ENCODE measurements at regions not wholly inside any gene's neighbourhood (a gene's known extent, or its start where the extent isn't known, plus 50 kb on each side); places are given as distances from the start of the nearest gene placed in this dataset.

GRCh38 chr3:193851941-193852674 lies 259.1 kb downstream of the OPA1 start:
- Histone ChIP-seq H3K27ac (ENCODE audit: low read depth in 1 of 2, low read length in 2 of 2) (peak overlapping the region in 1 of 2 donors; percentile 21), H3K4me1 (ENCODE audit: control insufficient read depth in 1 of 2, insufficient read depth in 2 of 2, low read length in 2 of 2) (peaks cover 0 to 3% of the 10 kb centered on the region in 2 donors), H3K27me3 (ENCODE audit: control insufficient read depth in 1 of 2, insufficient read depth in 2 of 2, low read length in 1 of 2) (no peaks in the 10 kb centered on the region), H3K9me3 (ENCODE audit: control insufficient read depth, low read length) (no peaks in the 10 kb centered on the region), H3K4me3 (ENCODE audit: low read length in 2 of 2) (peak overlapping the region in 1 of 2 donors; percentile 16), H3K36me3 (ENCODE audit: control insufficient read depth in 1 of 2, insufficient read depth in 2 of 2, low read length in 1 of 2) (no peaks in the 10 kb centered on the region)
- DNase-seq (no peak), ATAC-seq (ENCODE audit: low FRiP score) (peak; percentile 46)
- intact Hi-C loops (cut with DNase I) = no loop called here
- 13 to 14% methylated on average over 13 of the region's 13 CpGs for WGBS, 2 donors

- no peak for DNase-seq
- H3K4me1 ChIP-seq (ENCODE audit: control insufficient read depth in 1 of 2, insufficient read depth in 2 of 2, low read length in 2 of 2) = peaks cover 0 to 3% of the 10 kb centered on the region in 2 donors
- no peaks in the 10 kb centered on the region for H3K36me3 ChIP-seq (ENCODE audit: control insufficient read depth in 1 of 2, insufficient read depth in 2 of 2, low read length in 1 of 2)
- no peak for ATAC-seq (ENCODE audit: low FRiP score)
- no peaks in the 10 kb centered on the region for H3K27me3 ChIP-seq (ENCODE audit: control insufficient read depth in 1 of 2, insufficient read depth in 2 of 2, low read length in 1 of 2)
- H3K27ac ChIP-seq (ENCODE audit: low read depth in 1 of 2, low read length in 2 of 2) = no peak overlapping the region
- H3K4me3 ChIP-seq (ENCODE audit: low read length in 2 of 2) = no peak overlapping the region
- no peaks in the 10 kb centered on the region for H3K9me3 ChIP-seq (ENCODE audit: control insufficient read depth, low read length)
- intact Hi-C loops (cut with DNase I) = no loop called here
- WGBS, 2 donors = 43 to 57% methylated on average over 1 of the region's 1 CpG
These were observed 259.9 kb downstream of the OPA1 start for GRCh38 chr3:193852901-193853300.

GRCh38 chr3:193853511-193854219 lies 260.7 kb downstream of the OPA1 start:
- 78 to 85% methylated on average over 3 of the region's 3 CpGs for WGBS, 2 donors
- ATAC-seq (ENCODE audit: low FRiP score) = no peak
- H3K4me1 ChIP-seq (ENCODE audit: control insufficient read depth in 1 of 2, insufficient read depth in 2 of 2, low read length in 2 of 2) = peaks cover 0 to 3% of the 10 kb centered on the region in 2 donors
- no peak overlapping the region for H3K4me3 ChIP-seq (ENCODE audit: low read length in 2 of 2)
- no peak for DNase-seq
- no peaks in the 10 kb centered on the region for H3K9me3 ChIP-seq (ENCODE audit: control insufficient read depth, low read length)
- intact Hi-C loops (cut with DNase I) = no loop called here
- no peak overlapping the region for H3K27ac ChIP-seq (ENCODE audit: low read depth in 1 of 2, low read length in 2 of 2)
- no peaks in the 10 kb centered on the region for H3K27me3 ChIP-seq (ENCODE audit: control insufficient read depth in 1 of 2, insufficient read depth in 2 of 2, low read length in 1 of 2)
- no peaks in the 10 kb centered on the region for H3K36me3 ChIP-seq (ENCODE audit: control insufficient read depth in 1 of 2, insufficient read depth in 2 of 2, low read length in 1 of 2)

- ATAC-seq (ENCODE audit: low FRiP score) (peak; percentile 42), DNase-seq (no peak)
- Histone ChIP-seq H3K9me3 (ENCODE audit: control insufficient read depth, low read length) (no peaks in the 10 kb centered on the region), H3K36me3 (ENCODE audit: control insufficient read depth in 1 of 2, insufficient read depth in 2 of 2, low read length in 1 of 2) (no peaks in the 10 kb centered on the region), H3K4me1 (ENCODE audit: control insufficient read depth in 1 of 2, insufficient read depth in 2 of 2, low read length in 2 of 2) (no peaks in the 10 kb centered on the region), H3K27me3 (ENCODE audit: control insufficient read depth in 1 of 2, insufficient read depth in 2 of 2, low read length in 1 of 2) (no peaks in the 10 kb centered on the region), H3K27ac (ENCODE audit: low read depth in 1 of 2, low read length in 2 of 2) (no peak overlapping the region), H3K4me3 (ENCODE audit: low read length in 2 of 2) (no peak overlapping the region)
- WGBS, 2 donors = 74 to 83% methylated on average over 3 of the region's 3 CpGs
- intact Hi-C loops (cut with DNase I) = no loop called here
These were observed 265.0 kb downstream of the OPA1 start for GRCh38 chr3:193857996-193858395.

GRCh38 chr3:193859195-193859594 lies 266.2 kb downstream of the OPA1 start:
- no peaks in the 10 kb centered on the region for H3K36me3 ChIP-seq (ENCODE audit: control insufficient read depth in 1 of 2, insufficient read depth in 2 of 2, low read length in 1 of 2)
- no peak for ATAC-seq (ENCODE audit: low FRiP score)
- H3K4me3 ChIP-seq (ENCODE audit: low read length in 2 of 2) = no peak overlapping the region
- intact Hi-C loops (cut with DNase I) = no loop called here
- no peaks in the 10 kb centered on the region for H3K9me3 ChIP-seq (ENCODE audit: control insufficient read depth, low read length)
- H3K4me1 ChIP-seq (ENCODE audit: control insufficient read depth in 1 of 2, insufficient read depth in 2 of 2, low read length in 2 of 2) = no peaks in the 10 kb centered on the region
- no peaks in the 10 kb centered on the region for H3K27me3 ChIP-seq (ENCODE audit: control insufficient read depth in 1 of 2, insufficient read depth in 2 of 2, low read length in 1 of 2)
- WGBS, 2 donors = 92 to 94% methylated on average over 3 of the region's 3 CpGs
- H3K27ac ChIP-seq (ENCODE audit: low read depth in 1 of 2, low read length in 2 of 2) = no peak overlapping the region
- DNase-seq = no peak

- DNase-seq (no peak), ATAC-seq (ENCODE audit: low FRiP score) (no peak)
- H3K9me3 ChIP-seq (ENCODE audit: control insufficient read depth, low read length) = no peaks in the 10 kb centered on the region
- H3K27me3 ChIP-seq (ENCODE audit: control insufficient read depth in 1 of 2, insufficient read depth in 2 of 2, low read length in 1 of 2) = no peaks in the 10 kb centered on the region
- H3K36me3 ChIP-seq (ENCODE audit: control insufficient read depth in 1 of 2, insufficient read depth in 2 of 2, low read length in 1 of 2) = no peaks in the 10 kb centered on the region
- WGBS, 2 donors = 93 to 97% methylated on average over 2 of the region's 2 CpGs
- H3K4me1 ChIP-seq (ENCODE audit: control insufficient read depth in 1 of 2, insufficient read depth in 2 of 2, low read length in 2 of 2) = peaks cover 0 to 2% of the 10 kb centered on the region in 2 donors
- H3K4me3 ChIP-seq (ENCODE audit: low read length in 2 of 2) = no peak overlapping the region
- no peak overlapping the region for H3K27ac ChIP-seq (ENCODE audit: low read depth in 1 of 2, low read length in 2 of 2)
- intact Hi-C loops (cut with DNase I) = no loop called here
These were observed 268.0 kb downstream of the OPA1 start for GRCh38 chr3:193861012-193861411.

- Histone ChIP-seq H3K27ac (ENCODE audit: low read depth in 1 of 2, low read length in 2 of 2) (no peak overlapping the region), H3K9me3 (ENCODE audit: control insufficient read depth, low read length) (no peaks in the 10 kb centered on the region), H3K4me1 (ENCODE audit: control insufficient read depth in 1 of 2, insufficient read depth in 2 of 2, low read length in 2 of 2) (peaks cover 0 to 2% of the 10 kb centered on the region in 2 donors), H3K4me3 (ENCODE audit: low read length in 2 of 2) (no peak overlapping the region), H3K27me3 (ENCODE audit: control insufficient read depth in 1 of 2, insufficient read depth in 2 of 2, low read length in 1 of 2) (no peaks in the 10 kb centered on the region), H3K36me3 (ENCODE audit: control insufficient read depth in 1 of 2, insufficient read depth in 2 of 2, low read length in 1 of 2) (no peaks in the 10 kb centered on the region)
- 86 to 91% methylated on average over 4 of the region's 4 CpGs for WGBS, 2 donors
- DNase-seq = no peak
- intact Hi-C loops (cut with DNase I) = no loop called here
- ATAC-seq (ENCODE audit: low FRiP score) = no peak
These were observed 269.8 kb downstream of the OPA1 start for GRCh38 chr3:193862843-193863242.

- no peak for DNase-seq
- ATAC-seq (ENCODE audit: low FRiP score) = no peak
- Histone ChIP-seq H3K36me3 (ENCODE audit: control insufficient read depth in 1 of 2, insufficient read depth in 2 of 2, low read length in 1 of 2) (no peaks in the 10 kb centered on the region), H3K27ac (ENCODE audit: low read depth in 1 of 2, low read length in 2 of 2) (no peak overlapping the region), H3K27me3 (ENCODE audit: control insufficient read depth in 1 of 2, insufficient read depth in 2 of 2, low read length in 1 of 2) (no peaks in the 10 kb centered on the region), H3K4me1 (ENCODE audit: control insufficient read depth in 1 of 2, insufficient read depth in 2 of 2, low read length in 2 of 2) (peaks cover 0 to 2% of the 10 kb centered on the region in 2 donors), H3K4me3 (ENCODE audit: low read length in 2 of 2) (no peak overlapping the region), H3K9me3 (ENCODE audit: control insufficient read depth, low read length) (no peaks in the 10 kb centered on the region)
- WGBS, 2 donors = 76 to 81% methylated on average over 9 of the region's 9 CpGs
- intact Hi-C loops (cut with DNase I) = no loop called here
These were observed 270.8 kb downstream of the OPA1 start for GRCh38 chr3:193863657-193864357.

Data from aorta (tissue), 5 donors.